Trophoblast cell (in vitro differentiated cells and primary cell): ENCODE measurements at regions not wholly inside any gene's neighbourhood (a gene's known extent, or its start where the extent isn't known, plus 50 kb on each side); places are given as distances from the start of the nearest gene placed in this dataset.
"Not testable (repeated sequence)": the region's sequence is repeated elsewhere in the genome, so short reads cannot be mapped to it uniquely, and the experiment has no call there.

Experiments used
- DNase-seq, 2 donors: peaks; one replicate each; pipeline ENCODE4 v3.0.0-alpha.2; 2016
- H2AFZ ChIP-seq: 2 replicates; pipeline ENCODE4 v1.6.1; 2013; ENCODE audit warnings: low read length, moderate library complexity, mild to moderate bottlenecking; ENCODE audit not compliant: insufficient read depth, poor library complexity
- H2AK5ac ChIP-seq: 2 replicates; pipeline ENCODE4 v1.6.1; 2013; ENCODE audit warnings: mild to moderate bottlenecking, low read length
- H2BK120ac ChIP-seq: 2 replicates; pipeline ENCODE4 v1.6.1; 2013; ENCODE audit warnings: low read length, mild to moderate bottlenecking, moderate library complexity; ENCODE audit not compliant: insufficient read depth, poor library complexity
- H2BK12ac ChIP-seq: 2 replicates; pipeline ENCODE4 v1.6.1; 2013; ENCODE audit warnings: mild to moderate bottlenecking, low read length, moderate library complexity
- H2BK5ac ChIP-seq: 2 replicates; pipeline ENCODE4 v1.6.1; 2013; ENCODE audit warnings: low read length, low read depth, moderate library complexity, mild to moderate bottlenecking; ENCODE audit not compliant: poor library complexity
- H3K14ac ChIP-seq: 2 replicates; pipeline ENCODE4 v1.6.1; 2013; ENCODE audit warnings: mild to moderate bottlenecking, low read length
- H3K18ac ChIP-seq: 2 replicates; pipeline ENCODE4 v1.6.1; 2013; ENCODE audit warnings: mild to moderate bottlenecking, low read length
- H3K23ac ChIP-seq: 2 replicates; pipeline ENCODE4 v1.6.1; 2013; ENCODE audit warnings: low read length
- H3K27ac ChIP-seq: 2 replicates; pipeline ENCODE4 v1.5.1; 2013; ENCODE audit warnings: low read depth, mild to moderate bottlenecking, inconsistent platforms, low read length, moderate library complexity
- H3K27me3 ChIP-seq: 2 replicates; pipeline ENCODE4 v1.6.1; 2013; ENCODE audit warnings: inconsistent platforms, mild to moderate bottlenecking, low read length, moderate library complexity; ENCODE audit not compliant: insufficient read depth
- H3K36me3 ChIP-seq, 2 experiments: 1 replicate in 1 of 2; 2 replicates in 1 of 2; pipeline ENCODE4 v1.6.1; 2013; ENCODE audit warnings: low read length in 2 of 2, mild to moderate bottlenecking in 2 of 2, moderate library complexity in 1 of 2; ENCODE audit not compliant: insufficient read depth in 2 of 2, control insufficient read depth in 1 of 2
- H3K4ac ChIP-seq: 2 replicates; pipeline ENCODE4 v1.6.1; 2013; ENCODE audit warnings: low read depth, mild to moderate bottlenecking, low read length, moderate library complexity
- H3K4me1 ChIP-seq, 2 experiments: 1 replicate in 1 of 2; 2 replicates in 1 of 2; pipeline ENCODE4 v1.6.1; 2013; ENCODE audit warnings: low read length in 2 of 2, mild to moderate bottlenecking in 2 of 2, moderate library complexity in 1 of 2; ENCODE audit not compliant: insufficient read depth in 2 of 2, control insufficient read depth in 1 of 2
- H3K4me2 ChIP-seq: 2 replicates; pipeline ENCODE4 v1.6.1; 2013; ENCODE audit warnings: inconsistent platforms, mild to moderate bottlenecking, low read length, moderate library complexity
- H3K4me3 ChIP-seq: 2 replicates; pipeline ENCODE4 v1.5.1; 2013; ENCODE audit warnings: mild to moderate bottlenecking, low read depth, low read length, inconsistent platforms
- H3K79me1 ChIP-seq: one replicate; pipeline ENCODE4 v1.6.1; 2013; ENCODE audit warnings: low read length
- H3K79me2 ChIP-seq: 2 replicates; pipeline ENCODE4 v1.6.1; 2013; ENCODE audit warnings: low read length, mild to moderate bottlenecking; ENCODE audit not compliant: control insufficient read depth, insufficient read depth, poor library complexity
- H3K9ac ChIP-seq: 2 replicates; pipeline ENCODE4 v1.6.1; 2013; ENCODE audit warnings: mild to moderate bottlenecking, low read length
- H3K9me3 ChIP-seq: 2 replicates; pipeline ENCODE4 v1.6.1; 2013; ENCODE audit warnings: low read depth, mild to moderate bottlenecking, control low read depth, inconsistent platforms, low read length; ENCODE audit not compliant: insufficient read depth
- H4K12ac ChIP-seq: 2 replicates; pipeline ENCODE4 v1.6.1; 2013; ENCODE audit warnings: low read depth, mild to moderate bottlenecking, low read length, moderate library complexity
- H4K8ac ChIP-seq: 2 replicates; pipeline ENCODE4 v1.6.1; 2013; ENCODE audit warnings: low read depth, mild to moderate bottlenecking, low read length, moderate library complexity
- H4K91ac ChIP-seq: one replicate; pipeline ENCODE4 v1.6.1; 2013; ENCODE audit warnings: low read depth, mild to moderate bottlenecking, low read length, moderate library complexity
- WGBS: extraction: QIAGEN DNeasy Blood & Tissue Kit; methylation state at CpG from one replicate; pipeline ENCODE4 v1.1.7; 2013; ENCODE audit warnings: missing lambda C conversion rate; ENCODE audit not compliant: insufficient read length, insufficient coverage; ENCODE audit errors: extremely low coverage; 5-methylcytosine and 5-hydroxymethylcytosine counted together

GRCh38 chr4:169327951-169328350 lies 57.2 kb upstream of the SH3RF1 start:
- Histone ChIP-seq H3K9ac (peak overlapping the region; percentile 34), H3K18ac (no peak overlapping the region), H2AFZ (no peak overlapping the region), H4K12ac (no peak overlapping the region), H3K9me3 (peaks cover 2% of the 10 kb centered on the region), H3K23ac (no peak overlapping the region), H2BK120ac (no peak overlapping the region), H3K27me3 (no peaks in the 10 kb centered on the region), H3K4me3 (no peak overlapping the region), H2BK12ac (no peak overlapping the region), H3K36me3 (no peaks in the 10 kb centered on the region), H3K4me2 (no peak overlapping the region), H3K79me1 (no peaks in the 10 kb centered on the region), H4K91ac (no peak overlapping the region), H3K79me2 (no peaks in the 10 kb centered on the region), H2AK5ac (no peak overlapping the region), H3K27ac (no peak overlapping the region), H2BK5ac (no peak overlapping the region), H4K8ac (no peak overlapping the region), H3K4me1 (no peaks in the 10 kb centered on the region), H3K14ac (no peak overlapping the region), H3K4ac (no peak overlapping the region)
- DNase-seq = no peak
- no CpG with 5 or more reads among the region's 3 CpGs for WGBS

GRCh38 chr4:169323925-169324324 lies 53.2 kb upstream of the SH3RF1 start:
- no CpG with 5 or more reads among the region's 1 CpG for WGBS
- not testable (repeated sequence) for H3K18ac ChIP-seq, H3K79me1 ChIP-seq, H3K4ac ChIP-seq, H3K4me3 ChIP-seq, H3K14ac ChIP-seq, H3K27ac ChIP-seq, H3K4me1 ChIP-seq, H3K9me3 ChIP-seq, H2BK12ac ChIP-seq, H2BK5ac ChIP-seq, H4K8ac ChIP-seq, H3K36me3 ChIP-seq, H3K23ac ChIP-seq, H4K91ac ChIP-seq, H4K12ac ChIP-seq, H2BK120ac ChIP-seq, H3K9ac ChIP-seq, H3K79me2 ChIP-seq, H3K4me2 ChIP-seq, H3K27me3 ChIP-seq, DNase-seq, H2AFZ ChIP-seq, H2AK5ac ChIP-seq

GRCh38 chr4:169322833-169323232 lies 52.1 kb upstream of the SH3RF1 start:
- H4K12ac ChIP-seq, H3K9ac ChIP-seq, H3K4me1 ChIP-seq, H3K27ac ChIP-seq, H2BK12ac ChIP-seq, H3K4me3 ChIP-seq, H3K79me2 ChIP-seq, H3K36me3 ChIP-seq, H3K4me2 ChIP-seq, H2AK5ac ChIP-seq, H3K79me1 ChIP-seq, H2AFZ ChIP-seq, H3K14ac ChIP-seq, H2BK5ac ChIP-seq, H3K18ac ChIP-seq, H3K9me3 ChIP-seq, H2BK120ac ChIP-seq, H3K4ac ChIP-seq, H4K91ac ChIP-seq, H4K8ac ChIP-seq, DNase-seq, H3K27me3 ChIP-seq, H3K23ac ChIP-seq: not testable (repeated sequence)
